GM12878 (cell line): ENCODE measurements at regions not wholly inside any gene's neighbourhood (a gene's known extent, or its start where the extent isn't known, plus 50 kb on each side); places are given as distances from the start of the nearest gene placed in this dataset.
A peak's percentile ranks its signal among the peaks of the same experiment; 100 is the strongest.

Source experiments
- BCL11A ChIP-seq: IDR thresholded peaks from 2 replicates; pipeline ENCODE4 v1.6.1; 2011; ENCODE audit warnings: low read depth, low read length
- BHLHE40 ChIP-seq, 2 experiments: fragments of 450-650 bp in 1 of 2; IDR thresholded peaks; 2 replicates each; pipeline ENCODE4 v1.6.1; 2011 to 2017; ENCODE audit warnings: low read depth in 2 of 2, borderline replicate concordance in 1 of 2, improper control_type of control experiment in 1 of 2, low read length in 1 of 2, mild to moderate bottlenecking in 1 of 2
- BMI1 ChIP-seq: fragments of 450-650 bp; IDR thresholded peaks from 2 replicates; pipeline ENCODE4 v1.6.1; 2016; ENCODE audit warnings: mild to moderate bottlenecking, moderate library complexity, borderline replicate concordance
- CBFB ChIP-seq: IDR thresholded peaks from 2 replicates; pipeline ENCODE4 v1.6.1; 2016; ENCODE audit warnings: antibody characterized with exemption, low read depth
- CEBPB ChIP-seq, 2 experiments: fragments of 150-350 bp in 1 of 2; IDR thresholded peaks; 2 replicates each; pipeline ENCODE4 v1.6.1; 2012 to 2014; ENCODE audit warnings: low read depth in 2 of 2, low read length in 2 of 2, borderline replicate concordance in 1 of 2, inconsistent platforms in 1 of 2
- CTCF ChIP-seq, 3 experiments: IDR thresholded peaks in 2 of 3; conservative IDR thresholded peaks in 1 of 3; 2 replicates each; pipeline ENCODE4 v1.5.1; 2011; ENCODE audit warnings: low read depth in 3 of 3, low read length in 3 of 3, mild to moderate bottlenecking in 3 of 3, control low read depth in 2 of 3, moderate library complexity in 2 of 3, inconsistent platforms in 1 of 3, mixed read lengths in 1 of 3; ENCODE audit not compliant: control insufficient read depth in 2 of 3, insufficient read depth in 1 of 3; ENCODE audit errors: extremely low read depth in 1 of 3
- E2F4 ChIP-seq: IDR thresholded peaks from 2 replicates; pipeline ENCODE4 v1.6.1; 2012; ENCODE audit warnings: low read depth, low read length, improper control_type of control experiment
- ETV6 ChIP-seq, 2 experiments: fragments of 450-650 bp in 1 of 2; IDR thresholded peaks in 1 of 2; conservative IDR thresholded peaks in 1 of 2; 2 replicates each; pipeline ENCODE4 v1.6.1; 2014; ENCODE audit warnings: antibody characterized with exemption in 1 of 2, borderline replicate concordance in 1 of 2, low read depth in 1 of 2, mild to moderate bottlenecking in 1 of 2, moderate library complexity in 1 of 2
- FOS ChIP-seq: IDR thresholded peaks from 3 replicates; pipeline ENCODE4 v1.6.1; 2011; ENCODE audit warnings: borderline replicate concordance; ENCODE audit not compliant: insufficient read length; ENCODE audit errors: extremely low read depth
- HDAC6 ChIP-seq: fragments of 200-600 bp; sonication (generic); IDR thresholded peaks from one replicate; pipeline ENCODE4 v1.8.0; 2017; ENCODE audit warnings: antibody characterized with exemption; ENCODE audit not compliant: unreplicated experiment
- IKZF1 ChIP-seq: fragments of 450-650 bp; conservative IDR thresholded peaks from 2 replicates; pipeline ENCODE4 v1.6.1; 2017; ENCODE audit warnings: antibody characterized with exemption, mild to moderate bottlenecking
- KDM1A ChIP-seq: fragments of 200-600 bp; sonication (generic); IDR thresholded peaks from 2 replicates; pipeline ENCODE4 v1.6.1; 2016; ENCODE audit warnings: borderline replicate concordance
- MEF2A ChIP-seq: IDR thresholded peaks from 2 replicates; pipeline ENCODE4 v1.6.1; 2011; ENCODE audit warnings: low read depth, mild to moderate bottlenecking, low read length, moderate library complexity; ENCODE audit not compliant: insufficient read depth
- NR2C2 ChIP-seq: IDR thresholded peaks from 2 replicates; pipeline ENCODE4 v1.6.1; 2011; ENCODE audit warnings: borderline replicate concordance, low read depth; ENCODE audit not compliant: control insufficient read depth, insufficient read length
- PAX5 ChIP-seq: IDR thresholded peaks from 2 replicates; pipeline ENCODE4 v1.6.1; 2011; ENCODE audit warnings: low read depth, low read length, borderline replicate concordance
- PKNOX1 ChIP-seq: fragments of 450-650 bp; IDR thresholded peaks from 2 replicates; pipeline ENCODE4 v1.6.1; 2016; ENCODE audit warnings: mild to moderate bottlenecking
- POLR2AphosphoS2 ChIP-seq: IDR thresholded peaks from 2 replicates; pipeline ENCODE4 v1.6.1; 2011; ENCODE audit warnings: low read depth, mild to moderate bottlenecking, low read length, improper control_type of control experiment, moderate library complexity
- RCOR1 ChIP-seq: conservative IDR thresholded peaks from 2 replicates; pipeline ENCODE4 v1.6.1; 2012; ENCODE audit warnings: low read depth, low read length, improper control_type of control experiment
- TBL1XR1 ChIP-seq: IDR thresholded peaks from 2 replicates; pipeline ENCODE4 v1.6.1; 2012; ENCODE audit warnings: low read depth, low read length, improper control_type of control experiment
- ZNF207 ChIP-seq: fragments of 450-650 bp; IDR thresholded peaks from 2 replicates; pipeline ENCODE4 v1.6.1; 2014; ENCODE audit warnings: antibody characterized with exemption, mild to moderate bottlenecking, borderline replicate concordance
- TF ChIP-seq, protein P1 (sequence below): IDR thresholded peaks from 2 replicates; pipeline ENCODE4 v1.6.1; 2011; ENCODE audit warnings: borderline replicate concordance, low read depth, mild to moderate bottlenecking, moderate library complexity, mixed read lengths, low read length; ENCODE audit not compliant: insufficient read depth; ENCODE audit errors: extremely low read length
- TF ChIP-seq, protein P2 (sequence below): fragments of 450-650 bp; IDR thresholded peaks from 2 replicates; pipeline ENCODE4 v1.6.1; 2017; ENCODE audit warnings: mild to moderate bottlenecking, low read depth, inconsistent platforms; ENCODE audit not compliant: poor library complexity, severe bottlenecking

DNA sequence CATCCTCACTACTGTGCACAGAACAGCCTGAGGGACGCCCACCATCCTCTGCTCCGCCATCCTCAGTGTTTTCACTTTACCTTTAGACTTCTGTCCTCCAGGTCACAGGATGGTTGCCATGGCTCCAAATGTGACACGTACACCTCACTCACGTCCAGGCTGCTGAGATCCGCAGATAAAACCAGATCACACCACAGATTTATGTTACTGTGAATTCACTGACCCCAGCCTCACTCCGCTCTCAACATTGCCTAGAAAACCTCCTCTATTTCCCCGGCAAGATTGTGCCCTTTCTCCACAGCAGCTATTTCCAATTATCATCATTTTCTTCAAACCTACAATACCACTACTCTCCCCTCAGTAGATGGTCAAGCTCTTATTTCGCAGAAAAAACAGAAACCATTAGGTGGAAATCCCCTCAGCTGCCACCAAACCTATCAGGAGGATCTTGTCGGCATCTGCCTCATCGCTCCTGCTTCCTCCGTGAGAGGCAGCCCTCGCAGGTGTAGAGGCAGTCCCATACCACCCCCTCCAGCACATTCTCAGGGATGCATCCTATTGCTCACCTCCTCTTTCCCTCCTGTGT lies 49.8 kb upstream of the SLC1A4 start (continued):
- no peak for TF ChIP-seq CEBPB (IDR thresholded peaks at IDR 0.05; ENCODE audit: borderline replicate concordance in 1 of 2, low read depth in 2 of 2, low read length in 2 of 2)
- peak; percentile 51; the same call in 1 of the 2 replicates for TF ChIP-seq BCL11A
- no peak for TF ChIP-seq POLR2AphosphoS2
- TF ChIP-seq PAX5 = no peak
- TF ChIP-seq E2F4 = no peak
- 0 out of 2 replicates have a peak, but pooled peaks have one; percentile 53 for TF ChIP-seq MEF2A
- TF ChIP-seq TBL1XR1 = no peak
- TF ChIP-seq IKZF1 = peak; percentile 73
- TF ChIP-seq, protein P1, sequence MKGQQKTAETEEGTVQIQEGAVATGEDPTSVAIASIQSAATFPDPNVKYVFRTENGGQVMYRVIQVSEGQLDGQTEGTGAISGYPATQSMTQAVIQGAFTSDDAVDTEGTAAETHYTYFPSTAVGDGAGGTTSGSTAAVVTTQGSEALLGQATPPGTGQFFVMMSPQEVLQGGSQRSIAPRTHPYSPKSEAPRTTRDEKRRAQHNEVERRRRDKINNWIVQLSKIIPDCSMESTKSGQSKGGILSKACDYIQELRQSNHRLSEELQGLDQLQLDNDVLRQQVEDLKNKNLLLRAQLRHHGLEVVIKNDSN = no peak
- TF ChIP-seq ETV6 (conservative IDR thresholded peaks at IDR 0.05 in 1 of 2, IDR thresholded peaks at IDR 0.05 in 1 of 2; ENCODE audit: borderline replicate concordance in 1 of 2, low read depth in 1 of 2) = peak in 1 of 2 experiments; percentile 29; a peak in 1 of 4 replicates
- TF ChIP-seq HDAC6 = no peak
- TF ChIP-seq RCOR1 = no peak
- no peak for TF ChIP-seq ZNF207
- TF ChIP-seq, protein P2, sequence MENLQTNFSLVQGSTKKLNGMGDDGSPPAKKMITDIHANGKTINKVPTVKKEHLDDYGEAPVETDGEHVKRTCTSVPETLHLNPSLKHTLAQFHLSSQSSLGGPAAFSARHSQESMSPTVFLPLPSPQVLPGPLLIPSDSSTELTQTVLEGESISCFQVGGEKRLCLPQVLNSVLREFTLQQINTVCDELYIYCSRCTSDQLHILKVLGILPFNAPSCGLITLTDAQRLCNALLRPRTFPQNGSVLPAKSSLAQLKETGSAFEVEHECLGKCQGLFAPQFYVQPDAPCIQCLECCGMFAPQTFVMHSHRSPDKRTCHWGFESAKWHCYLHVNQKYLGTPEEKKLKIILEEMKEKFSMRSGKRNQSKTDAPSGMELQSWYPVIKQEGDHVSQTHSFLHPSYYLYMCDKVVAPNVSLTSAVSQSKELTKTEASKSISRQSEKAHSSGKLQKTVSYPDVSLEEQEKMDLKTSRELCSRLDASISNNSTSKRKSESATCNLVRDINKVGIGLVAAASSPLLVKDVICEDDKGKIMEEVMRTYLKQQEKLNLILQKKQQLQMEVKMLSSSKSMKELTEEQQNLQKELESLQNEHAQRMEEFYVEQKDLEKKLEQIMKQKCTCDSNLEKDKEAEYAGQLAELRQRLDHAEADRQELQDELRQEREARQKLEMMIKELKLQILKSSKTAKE = peak; percentile 51
- TF ChIP-seq FOS = no peak
- TF ChIP-seq NR2C2 = no peak
- peak; percentile 74 for TF ChIP-seq BMI1
- peak in 1 of 2 experiments; percentile 51; a peak in 2 of 4 replicates for TF ChIP-seq BHLHE40 (IDR thresholded peaks at IDR 0.05; ENCODE audit: borderline replicate concordance in 1 of 2, low read depth in 2 of 2, low read length in 1 of 2)
- TF ChIP-seq CBFB = no peak
- TF ChIP-seq CTCF (IDR thresholded peaks at IDR 0.05 in 2 of 3, conservative IDR thresholded peaks at IDR 0.05 in 1 of 3; ENCODE audit: control insufficient read depth in 2 of 3, extremely low read depth in 1 of 3, insufficient read depth in 1 of 3, low read depth in 3 of 3, low read length in 3 of 3) = peak in 2 of 3 experiments; percentile 41 to 61; a peak in 3 of 6 replicates
- TF ChIP-seq KDM1A = no peak
- peak; percentile 52 for TF ChIP-seq PKNOX1
